Lower leg skin (tissue), 4 donors: ENCODE measurements at regions not wholly inside any gene's neighbourhood (a gene's known extent, or its start where the extent isn't known, plus 50 kb on each side); places are given as distances from the start of the nearest gene placed in this dataset.

ENCODE experiments used
- DNase-seq, 2 donors: peaks; one replicate each; pipeline ENCODE4 v3.0.0-alpha.2; 2019; ENCODE audit warnings: low spot score in 2 of 2
- H3K4me3 ChIP-seq: fragments of 200-600 bp; sonication (generic); 2 replicates; pipeline ENCODE4 v1.5.1; 2017; ENCODE audit warnings: mild to moderate bottlenecking, low read depth; ENCODE audit not compliant: poor library complexity, severe bottlenecking
- POLR2A ChIP-seq, 2 donors: fragments of 450-650 bp; IDR thresholded peaks; one replicate each; pipeline ENCODE4 v1.6.1; 2016 to 2017; ENCODE audit warnings: antibody characterized with exemption in 2 of 2, mild to moderate bottlenecking in 1 of 2, moderate library complexity in 1 of 2
- WGBS, 2 donors: methylation state at CpG; one replicate each; pipeline ENCODE4 v1.1.5; 2018; 5-methylcytosine and 5-hydroxymethylcytosine counted together
- intact Hi-C: fragments of 100-400 bp; cut with DNase I; formaldehyde crosslinking; loops from one replicate; pipeline ENCODE4 v1.15.0; 2023; ENCODE audit warnings: low total_unique reads
- TF ChIP-seq, protein P1 (sequence below), 3 donors: fragments of 450-650 bp; IDR thresholded peaks; one replicate each; pipeline ENCODE4 v1.5.1; 2016; ENCODE audit warnings: antibody characterized with exemption in 3 of 3, mild to moderate bottlenecking in 3 of 3, moderate library complexity in 2 of 3

DNA sequence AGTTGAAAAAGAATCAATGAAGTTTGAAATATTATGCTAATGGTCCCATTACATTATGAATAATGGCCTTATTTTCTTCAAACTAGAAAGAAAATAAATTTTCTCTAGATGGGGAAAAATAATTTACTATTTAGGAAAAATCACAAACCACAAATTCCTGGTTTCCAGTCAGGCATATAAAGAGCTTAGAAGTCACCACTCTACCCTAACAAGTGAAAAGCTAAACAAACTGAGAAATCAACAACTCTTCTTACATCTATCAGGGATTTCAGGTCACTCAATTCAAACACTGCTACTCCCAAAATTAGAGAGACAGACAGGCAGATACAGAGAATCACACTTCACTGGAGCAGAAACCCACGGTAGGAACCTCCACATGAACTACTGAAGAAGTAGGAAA is 82.1 kb upstream of the LRRC7 start:
- TF ChIP-seq, protein P1, sequence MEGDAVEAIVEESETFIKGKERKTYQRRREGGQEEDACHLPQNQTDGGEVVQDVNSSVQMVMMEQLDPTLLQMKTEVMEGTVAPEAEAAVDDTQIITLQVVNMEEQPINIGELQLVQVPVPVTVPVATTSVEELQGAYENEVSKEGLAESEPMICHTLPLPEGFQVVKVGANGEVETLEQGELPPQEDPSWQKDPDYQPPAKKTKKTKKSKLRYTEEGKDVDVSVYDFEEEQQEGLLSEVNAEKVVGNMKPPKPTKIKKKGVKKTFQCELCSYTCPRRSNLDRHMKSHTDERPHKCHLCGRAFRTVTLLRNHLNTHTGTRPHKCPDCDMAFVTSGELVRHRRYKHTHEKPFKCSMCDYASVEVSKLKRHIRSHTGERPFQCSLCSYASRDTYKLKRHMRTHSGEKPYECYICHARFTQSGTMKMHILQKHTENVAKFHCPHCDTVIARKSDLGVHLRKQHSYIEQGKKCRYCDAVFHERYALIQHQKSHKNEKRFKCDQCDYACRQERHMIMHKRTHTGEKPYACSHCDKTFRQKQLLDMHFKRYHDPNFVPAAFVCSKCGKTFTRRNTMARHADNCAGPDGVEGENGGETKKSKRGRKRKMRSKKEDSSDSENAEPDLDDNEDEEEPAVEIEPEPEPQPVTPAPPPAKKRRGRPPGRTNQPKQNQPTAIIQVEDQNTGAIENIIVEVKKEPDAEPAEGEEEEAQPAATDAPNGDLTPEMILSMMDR (IDR thresholded peaks at IDR 0.05), result no peak
- no peak for TF ChIP-seq POLR2A (IDR thresholded peaks at IDR 0.05)
- H3K4me3 ChIP-seq, result no peak overlapping the region
- 93% methylated on average over 1 of the region's 1 CpG for WGBS, 2 donors
- intact Hi-C loops, result no loop called here
- no peak for DNase-seq

DNA sequence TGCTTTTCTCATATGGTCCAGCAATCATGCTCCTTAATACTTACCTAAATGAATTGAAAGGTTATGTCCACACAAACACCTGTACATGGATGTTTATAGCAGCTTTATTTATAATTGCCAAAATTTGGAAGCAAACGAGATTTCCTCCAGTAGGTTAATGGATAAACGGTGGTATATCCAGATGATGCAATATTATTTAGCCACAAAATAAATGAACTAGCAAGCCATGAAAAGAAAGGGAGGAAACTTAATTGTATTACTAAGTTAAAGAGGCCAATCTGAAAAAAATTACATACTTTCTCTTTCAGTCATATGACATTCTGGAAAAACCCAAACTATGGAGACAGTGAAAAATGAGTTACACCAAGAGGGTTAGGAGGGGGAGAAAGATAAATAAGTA is 76.3 kb upstream of the LRRC7 start:
- TF ChIP-seq POLR2A (IDR thresholded peaks at IDR 0.05), result no peak
- TF ChIP-seq, protein P1 (IDR thresholded peaks at IDR 0.05), result no peak
- DNase-seq, result no peak
- intact Hi-C loops, result no loop called here
- H3K4me3 ChIP-seq, result no peak overlapping the region
- 50 to 59% methylated on average over 2 of the region's 2 CpGs for WGBS, 2 donors

DNA sequence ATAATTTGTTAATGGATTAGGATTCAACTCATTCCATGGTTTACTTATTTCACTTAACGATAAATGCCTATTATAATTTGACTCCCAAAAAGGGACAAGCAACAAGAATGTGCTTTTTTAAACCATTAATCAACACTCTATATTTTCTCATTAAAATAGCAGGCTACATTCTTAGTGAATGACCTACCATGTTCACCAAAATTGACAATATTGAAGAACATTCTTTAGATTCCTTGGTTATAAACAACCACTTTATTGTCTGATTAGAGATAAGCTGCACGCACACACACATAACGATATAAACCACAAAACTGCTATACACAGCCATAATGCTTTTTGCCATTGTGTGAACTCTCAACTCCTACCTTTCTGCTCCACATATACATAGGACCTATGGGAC is 75.4 kb upstream of the LRRC7 start:
- TF ChIP-seq, protein P1 (IDR thresholded peaks at IDR 0.05), result no peak
- TF ChIP-seq POLR2A (IDR thresholded peaks at IDR 0.05), result no peak
- 82 to 84% methylated on average over 3 of the region's 3 CpGs for WGBS, 2 donors
- DNase-seq, result no peak
- no peak overlapping the region for H3K4me3 ChIP-seq
- intact Hi-C loops, result no loop called here

DNA sequence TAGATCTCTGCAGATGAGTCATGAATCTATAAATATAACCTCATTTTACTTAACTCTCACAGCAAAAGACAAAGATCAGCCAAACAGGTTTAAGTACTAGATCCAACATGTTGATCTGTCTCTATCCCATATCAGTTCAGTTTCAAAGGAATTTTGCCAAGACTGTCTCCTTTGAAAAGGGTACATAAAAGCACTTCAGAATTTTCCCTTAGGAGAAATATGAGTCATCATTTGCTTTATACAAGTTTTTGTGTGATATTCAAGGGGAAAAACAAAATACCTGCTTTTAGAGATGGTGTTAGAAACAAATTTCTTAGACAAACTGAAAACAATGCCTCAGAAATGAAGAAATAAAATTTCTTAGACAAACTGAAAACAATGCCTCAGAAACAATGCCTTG is 73.5 kb upstream of the LRRC7 start:
- DNase-seq, result no peak
- H3K4me3 ChIP-seq, result no peak overlapping the region
- TF ChIP-seq, protein P1 (IDR thresholded peaks at IDR 0.05), result no peak
- no peak for TF ChIP-seq POLR2A (IDR thresholded peaks at IDR 0.05)
- intact Hi-C loops, result no loop called here

DNA sequence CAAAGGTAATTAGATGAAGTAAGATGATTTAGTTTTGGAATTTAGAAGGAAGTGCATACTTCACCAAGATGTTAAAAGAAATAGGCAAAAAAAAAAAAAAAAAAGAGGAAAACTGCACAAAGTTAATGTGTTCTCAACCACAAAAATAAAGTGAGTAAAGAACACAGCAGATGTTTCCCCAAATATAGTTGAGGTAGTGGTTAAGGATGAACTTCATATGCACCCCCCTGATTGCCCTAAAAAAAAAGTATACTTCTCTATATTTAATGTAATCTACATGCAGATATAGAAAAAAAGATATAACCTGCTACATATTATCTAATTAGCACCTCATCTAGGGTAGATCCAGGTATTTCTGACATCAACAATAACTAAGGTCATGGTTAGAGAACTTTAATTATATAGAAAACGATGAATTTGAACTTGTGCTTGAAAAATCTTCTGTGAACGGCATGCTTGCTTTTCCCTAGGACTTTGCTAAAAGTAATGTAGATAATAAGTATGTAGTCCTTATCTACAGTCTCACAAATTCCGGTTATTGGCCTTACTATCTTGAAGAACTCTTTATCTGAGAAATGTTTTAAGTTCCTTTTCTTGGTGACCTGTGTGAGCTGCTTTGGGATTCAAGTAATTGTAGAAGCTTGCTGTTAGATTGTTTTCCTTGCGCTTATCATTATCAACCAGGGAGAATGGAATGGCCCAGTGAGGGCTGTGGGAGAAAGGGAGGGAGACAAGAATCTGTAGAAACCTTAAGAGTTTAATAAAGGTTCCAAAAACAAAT is 70.1 kb upstream of the LRRC7 start:
- no peak overlapping the region for H3K4me3 ChIP-seq
- TF ChIP-seq POLR2A (IDR thresholded peaks at IDR 0.05), result no peak
- TF ChIP-seq, protein P1 (IDR thresholded peaks at IDR 0.05), result no peak
- 82% methylated on average over 4 of the region's 4 CpGs for WGBS, 2 donors
- no peak for DNase-seq
- intact Hi-C loops, result no loop called here

DNA sequence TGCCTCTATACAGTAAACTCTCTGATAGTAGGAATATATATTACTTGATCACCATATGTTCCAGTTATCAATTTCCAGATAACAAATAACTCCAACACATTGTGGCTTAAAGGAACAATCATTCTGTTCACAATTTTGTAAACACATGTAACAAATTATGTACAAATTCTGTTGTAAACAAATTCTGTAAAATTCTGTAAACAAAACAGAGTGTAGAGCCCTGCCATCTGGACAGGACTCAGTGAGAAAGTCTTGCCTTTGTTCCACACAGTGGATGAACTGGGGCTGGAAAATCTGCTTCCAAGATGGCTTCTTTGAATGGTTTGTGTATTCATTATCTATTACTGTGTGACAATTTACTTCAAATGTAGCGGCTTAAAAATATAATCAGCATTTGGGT is 69.0 kb upstream of the LRRC7 start:
- 75 to 79% methylated on average over 1 of the region's 1 CpG for WGBS, 2 donors
- no peak for TF ChIP-seq POLR2A (IDR thresholded peaks at IDR 0.05)
- TF ChIP-seq, protein P1 (IDR thresholded peaks at IDR 0.05), result no peak
- intact Hi-C loops, result no loop called here
- DNase-seq, result no peak
- no peak overlapping the region for H3K4me3 ChIP-seq
